Jurkat, Clone E6-1 (cell line): ENCODE measurements at regions not wholly inside any gene's neighbourhood (a gene's known extent, or its start where the extent isn't known, plus 50 kb on each side); places are given as distances from the start of the nearest gene placed in this dataset.
"Not testable (repeated sequence)": the region's sequence is repeated elsewhere in the genome, so short reads cannot be mapped to it uniquely, and the experiment has no call there.

ENCODE experiments used
- DNase-seq: peaks from one replicate; pipeline ENCODE4 v3.0.0-alpha.2; 2011; ENCODE audit warnings: low read depth, low spot score
- H3K4me3 ChIP-seq: 2 replicates; pipeline ENCODE4 v1.5.1; 2011; ENCODE audit warnings: mild to moderate bottlenecking, low read length, control low read depth, moderate library complexity

- H3K4me3 ChIP-seq: no peak overlapping the region
- DNase-seq: no peak
Measured at GRCh38 chr16:26795184-26795583, 271.5 kb upstream of the C16orf82 start.

DNA sequence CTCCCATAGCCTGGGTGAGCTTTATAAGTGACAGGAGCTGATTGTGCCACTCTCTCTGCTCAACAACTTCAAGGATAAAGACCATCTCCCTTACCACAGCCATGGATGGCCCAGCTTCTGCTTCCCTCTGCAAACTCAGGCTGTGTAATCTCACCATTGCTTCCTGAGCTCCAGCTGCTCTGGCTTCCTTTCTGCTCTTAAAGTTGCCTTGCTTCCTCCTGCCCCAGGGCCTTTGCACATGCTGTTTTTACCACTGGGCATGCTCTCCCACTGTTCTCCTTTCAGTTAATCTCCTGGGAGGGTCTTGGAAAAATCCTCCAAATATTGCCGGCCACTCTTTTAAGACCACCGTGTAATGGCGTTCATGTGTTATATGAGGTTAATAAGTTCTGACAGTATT is 265.1 kb upstream of the C16orf82 start:
- no peak for DNase-seq

GRCh38 chr16:26802440-26802839 is 264.3 kb upstream of the C16orf82 start:
- no peak for DNase-seq
- no peak overlapping the region for H3K4me3 ChIP-seq

More for the DNA sequence above, 265.1 kb upstream of the C16orf82 start:
- no peak overlapping the region for H3K4me3 ChIP-seq

- no peak for DNase-seq
- no peak overlapping the region for H3K4me3 ChIP-seq
Measured at GRCh38 chr16:26802965-26803364, 263.8 kb upstream of the C16orf82 start.

DNA sequence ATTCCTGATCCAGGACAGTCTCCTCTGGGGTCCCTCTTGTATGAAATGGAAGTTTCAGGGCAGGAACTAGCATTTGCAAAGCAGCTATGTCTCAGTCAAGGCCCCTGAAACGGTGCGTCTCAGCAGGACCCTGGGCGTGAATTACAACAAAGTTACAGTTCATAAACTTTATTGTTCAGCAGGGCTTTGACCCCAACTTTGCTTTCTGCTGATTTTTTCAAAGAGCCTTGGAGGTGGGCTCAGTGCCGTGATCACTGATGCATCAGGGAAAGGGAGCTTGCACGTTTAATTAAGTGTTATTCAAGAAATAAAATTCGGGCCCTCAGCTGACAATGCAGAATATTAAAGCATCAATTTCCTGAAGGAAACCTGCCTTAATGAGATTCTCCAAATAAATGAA is 260.1 kb upstream of the C16orf82 start:
- DNase-seq: no peak
- H3K4me3 ChIP-seq: no peak overlapping the region

DNA sequence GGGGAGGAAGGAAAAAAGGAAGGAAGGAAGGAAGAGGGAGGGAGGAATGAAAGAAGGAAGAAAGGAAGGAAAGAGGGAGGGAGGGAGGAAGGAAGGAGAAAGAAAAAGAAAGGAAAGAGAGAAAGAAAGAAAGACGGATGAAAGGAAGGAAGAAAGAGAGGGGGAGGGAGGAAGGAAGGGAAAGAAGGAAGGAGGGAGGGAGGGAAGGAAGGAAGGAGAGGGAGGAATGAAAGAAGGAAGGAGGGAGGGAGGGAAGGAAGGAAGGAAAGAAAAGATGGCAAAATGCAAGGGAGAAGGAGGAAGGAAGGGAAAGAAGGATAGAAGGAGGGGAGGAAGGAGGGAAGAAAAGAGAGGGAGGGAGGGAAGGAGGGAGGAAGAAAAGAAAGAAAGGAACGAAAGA is 257.3 kb upstream of the C16orf82 start:
- no peak overlapping the region for H3K4me3 ChIP-seq
- DNase-seq: no peak

- H3K4me3 ChIP-seq: no peak overlapping the region
- DNase-seq: no peak
Measured at GRCh38 chr16:26816266-26816665, 250.5 kb upstream of the C16orf82 start.

GRCh38 chr16:26816885-26817571 is 249.7 kb upstream of the C16orf82 start:
- no peak for DNase-seq
- no peak overlapping the region for H3K4me3 ChIP-seq

- no peak overlapping the region for H3K4me3 ChIP-seq
- DNase-seq: no peak
Measured at GRCh38 chr16:26818393-26818792, 248.3 kb upstream of the C16orf82 start.

DNA sequence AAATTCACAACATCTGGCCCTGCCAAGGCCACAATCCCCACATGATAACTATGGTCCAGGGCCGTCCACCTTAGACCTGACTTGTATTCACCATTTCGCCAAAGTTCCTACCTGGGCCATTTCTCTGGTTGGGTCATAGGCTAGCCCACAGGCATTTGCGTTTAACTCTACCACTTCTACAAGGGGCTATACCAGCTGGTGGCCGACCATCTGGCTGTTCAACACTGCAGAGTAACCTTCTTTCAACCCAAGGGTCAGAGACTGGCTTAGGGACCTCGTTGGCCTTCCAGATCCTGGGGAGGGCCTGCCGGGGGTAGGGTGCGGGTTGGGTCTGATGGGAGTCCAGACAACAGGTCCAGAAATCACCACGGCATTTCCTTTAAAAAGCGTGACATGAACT is 242.3 kb upstream of the C16orf82 start:
- H3K4me3 ChIP-seq: no peak overlapping the region
- no peak for DNase-seq

GRCh38 chr16:26826500-26826899 is 240.2 kb upstream of the C16orf82 start:
- H3K4me3 ChIP-seq: no peak overlapping the region
- no peak for DNase-seq

GRCh38 chr16:26827386-26827785 is 239.3 kb upstream of the C16orf82 start:
- DNase-seq: no peak
- H3K4me3 ChIP-seq: no peak overlapping the region

DNA sequence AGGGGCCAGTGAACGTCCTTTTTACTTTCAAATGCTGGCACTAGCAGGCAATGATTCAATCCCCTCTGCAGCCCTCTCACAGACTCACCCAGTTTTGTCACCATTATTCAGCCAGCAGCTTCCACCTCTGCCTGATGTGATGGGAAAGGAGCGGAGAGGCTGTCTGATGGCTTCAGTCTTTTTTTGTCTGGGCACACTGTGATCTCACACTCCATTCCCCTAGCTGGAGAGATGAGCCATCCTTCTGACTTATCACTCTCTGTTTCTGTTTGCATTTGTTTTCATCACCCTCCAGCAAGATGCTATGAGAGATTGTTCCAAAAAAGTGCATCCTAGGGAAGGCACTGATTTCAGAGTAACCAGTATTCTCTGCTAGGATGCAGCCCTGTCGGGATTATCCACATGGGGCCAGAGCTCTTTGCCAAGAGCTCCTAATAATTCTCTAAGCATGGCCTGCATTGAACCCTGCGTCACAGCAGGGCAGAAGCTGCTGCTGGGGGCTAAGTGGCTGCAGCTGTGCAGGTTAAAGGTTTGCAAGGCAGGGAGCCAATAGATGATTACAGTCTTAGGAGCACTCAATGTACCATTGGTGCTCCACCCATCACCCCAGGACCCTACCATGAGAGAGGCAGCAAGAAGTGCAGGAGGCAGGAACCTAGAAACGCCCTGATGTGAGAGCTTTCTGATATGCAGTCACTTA is 236.1 kb upstream of the C16orf82 start:
- no peak for DNase-seq
- H3K4me3 ChIP-seq: no peak overlapping the region

- not testable (repeated sequence) for H3K4me3 ChIP-seq, DNase-seq
Measured at GRCh38 chr16:26836114-26836513, 230.6 kb upstream of the C16orf82 start.

GRCh38 chr16:26838931-26839330 is 227.8 kb upstream of the C16orf82 start:
- no peak for DNase-seq
- H3K4me3 ChIP-seq: no peak overlapping the region

DNA sequence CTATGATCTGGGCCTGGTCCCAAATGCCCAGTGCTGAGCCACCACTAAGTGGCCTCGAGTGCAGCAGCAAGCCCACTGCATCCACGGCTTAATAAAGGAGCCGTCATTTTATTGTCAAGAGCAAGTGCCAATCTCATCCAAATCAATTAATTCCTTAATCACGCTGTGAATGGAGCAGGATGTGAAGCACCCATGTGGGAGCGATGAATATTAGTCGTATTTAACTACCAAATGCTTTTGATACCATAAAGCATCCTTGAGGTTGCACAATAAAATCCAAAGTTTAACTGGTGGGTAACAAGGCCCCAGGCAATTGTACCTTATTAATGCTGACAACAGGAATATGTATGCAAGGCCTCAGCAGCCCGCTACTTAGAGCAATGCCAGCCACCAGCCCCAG is 226.0 kb upstream of the C16orf82 start:
- DNase-seq: no peak
- H3K4me3 ChIP-seq: no peak overlapping the region

GRCh38 chr16:26856271-26856670 is 210.5 kb upstream of the C16orf82 start:
- no peak for DNase-seq
- H3K4me3 ChIP-seq: no peak overlapping the region

DNA sequence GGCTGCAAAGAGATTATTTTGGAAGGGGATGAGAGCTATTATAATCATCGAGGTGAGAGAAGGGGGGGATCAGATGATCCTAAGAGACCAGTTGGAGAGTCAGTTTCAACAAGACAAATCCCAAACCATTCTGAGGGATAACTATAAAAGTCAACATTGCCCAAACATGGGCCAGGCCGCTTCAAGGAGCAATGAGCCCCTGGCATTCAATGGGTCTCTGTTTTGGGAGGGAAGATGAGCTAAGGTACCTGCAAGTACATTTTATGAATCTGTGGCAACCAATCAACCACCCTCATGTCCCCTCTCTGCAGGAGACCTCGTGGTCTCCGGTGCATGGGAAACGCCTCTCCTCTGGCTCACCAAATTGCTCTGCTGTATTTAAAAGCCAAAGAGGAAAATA is 209.9 kb upstream of the C16orf82 start:
- H3K4me3 ChIP-seq: no peak overlapping the region
- DNase-seq: no peak

DNA sequence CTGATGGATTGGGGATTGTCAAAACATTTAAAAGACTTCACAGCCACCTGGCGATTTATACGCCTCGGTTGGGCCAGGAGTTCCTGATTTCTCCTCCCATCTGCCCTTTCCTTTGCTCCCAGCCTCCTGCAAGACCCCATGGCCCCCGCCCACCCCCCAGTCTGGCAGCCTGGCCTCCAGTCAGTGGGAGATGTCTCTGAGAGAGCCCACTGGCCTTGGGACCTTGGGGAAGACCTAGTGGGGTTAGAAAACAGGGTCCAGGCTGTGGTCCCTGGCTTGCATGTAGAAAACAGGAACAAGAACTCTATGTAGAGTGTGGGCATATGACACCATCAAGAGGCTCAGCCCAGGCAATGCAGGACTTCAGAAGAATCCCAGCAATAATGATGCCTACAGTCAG is 209.4 kb upstream of the C16orf82 start:
- no peak for DNase-seq
- H3K4me3 ChIP-seq: no peak overlapping the region

DNA sequence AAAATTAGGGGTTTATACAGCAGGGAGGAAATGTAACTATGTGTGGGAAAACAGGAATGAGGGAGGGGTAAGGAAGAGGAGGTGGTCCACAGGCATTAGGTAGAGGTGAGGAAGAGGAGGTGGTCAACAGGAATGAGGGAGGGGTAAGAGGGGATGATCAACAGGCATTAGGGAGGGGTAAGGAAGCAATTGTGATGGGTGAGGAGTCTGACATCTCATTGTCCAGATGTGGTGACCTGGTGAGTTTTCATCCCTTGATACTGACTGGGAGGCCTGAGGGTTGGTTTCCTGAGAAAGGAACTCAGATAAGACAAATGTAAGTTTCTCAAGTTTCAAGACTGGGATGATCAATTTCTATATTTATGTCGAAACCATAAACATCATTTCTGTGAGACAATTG is 206.2 kb upstream of the C16orf82 start:
- DNase-seq: no peak
- H3K4me3 ChIP-seq: no peak overlapping the region

- no peak for DNase-seq
- no peak overlapping the region for H3K4me3 ChIP-seq
Measured at GRCh38 chr16:26863931-26864330, 202.8 kb upstream of the C16orf82 start.
